ENCODE measurements at regions not wholly inside any gene's neighbourhood (a gene's known extent, or its start where the extent isn't known, plus 50 kb on each side); places are given as distances from the start of the nearest gene placed in this dataset.

DNA sequence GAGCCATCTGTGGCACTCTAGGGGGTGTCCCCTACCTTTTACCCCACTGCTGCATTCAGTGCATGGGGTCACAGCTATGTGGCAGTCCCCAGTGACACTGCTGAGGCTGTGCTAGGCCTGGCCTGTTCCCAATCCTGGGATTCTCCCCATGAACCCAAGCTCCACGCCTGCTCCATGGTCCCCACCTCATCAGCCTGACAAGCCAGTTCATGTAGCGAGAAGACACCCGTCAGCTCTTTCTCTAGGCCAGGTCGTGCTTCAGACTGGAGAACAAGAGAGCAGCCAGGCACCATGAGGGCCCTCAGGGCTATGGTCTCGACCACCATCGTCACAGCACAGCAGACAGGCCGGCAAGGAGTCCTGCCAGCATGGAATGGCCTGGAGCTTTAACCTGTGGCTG, 72.8 kb upstream of the PRR20G start:
- no peaks in the 10 kb centered on the region for H3K9me2 ChIP-seq (ENCODE audit: insufficient read depth, low read length)
- H3K9ac ChIP-seq (ENCODE audit: low read length), result no peak overlapping the region
- H3K27me3 ChIP-seq (ENCODE audit: insufficient read depth, low read depth, low read length), result no peaks in the 10 kb centered on the region
- H2AFZ ChIP-seq (ENCODE audit: low read depth, low read length), result no peak overlapping the region
- TF ChIP-seq, protein P1, sequence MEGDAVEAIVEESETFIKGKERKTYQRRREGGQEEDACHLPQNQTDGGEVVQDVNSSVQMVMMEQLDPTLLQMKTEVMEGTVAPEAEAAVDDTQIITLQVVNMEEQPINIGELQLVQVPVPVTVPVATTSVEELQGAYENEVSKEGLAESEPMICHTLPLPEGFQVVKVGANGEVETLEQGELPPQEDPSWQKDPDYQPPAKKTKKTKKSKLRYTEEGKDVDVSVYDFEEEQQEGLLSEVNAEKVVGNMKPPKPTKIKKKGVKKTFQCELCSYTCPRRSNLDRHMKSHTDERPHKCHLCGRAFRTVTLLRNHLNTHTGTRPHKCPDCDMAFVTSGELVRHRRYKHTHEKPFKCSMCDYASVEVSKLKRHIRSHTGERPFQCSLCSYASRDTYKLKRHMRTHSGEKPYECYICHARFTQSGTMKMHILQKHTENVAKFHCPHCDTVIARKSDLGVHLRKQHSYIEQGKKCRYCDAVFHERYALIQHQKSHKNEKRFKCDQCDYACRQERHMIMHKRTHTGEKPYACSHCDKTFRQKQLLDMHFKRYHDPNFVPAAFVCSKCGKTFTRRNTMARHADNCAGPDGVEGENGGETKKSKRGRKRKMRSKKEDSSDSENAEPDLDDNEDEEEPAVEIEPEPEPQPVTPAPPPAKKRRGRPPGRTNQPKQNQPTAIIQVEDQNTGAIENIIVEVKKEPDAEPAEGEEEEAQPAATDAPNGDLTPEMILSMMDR (IDR thresholded peaks at IDR 0.05; ENCODE audit: poor library complexity, severe bottlenecking), result no peak
- TF ChIP-seq RAD21 (conservative IDR thresholded peaks at IDR 0.05) (no peak), EP300 (conservative IDR thresholded peaks at IDR 0.05; ENCODE audit: poor library complexity, severe bottlenecking) (no peak), EZH2 (IDR thresholded peaks at IDR 0.05; ENCODE audit: borderline replicate concordance, insufficient read depth, low read length, poor library complexity, severe bottlenecking) (no peak), SMC3 (conservative IDR thresholded peaks at IDR 0.05; ENCODE audit: poor library complexity) (no peak), TAF1 (IDR thresholded peaks at IDR 0.05; ENCODE audit: low read depth) (no peak), POLR2AphosphoS5 (IDR thresholded peaks at IDR 0.05) (no peak), MXI1 (conservative IDR thresholded peaks at IDR 0.05; ENCODE audit: poor library complexity, severe bottlenecking) (no peak)
- TF ChIP-seq, protein P2, sequence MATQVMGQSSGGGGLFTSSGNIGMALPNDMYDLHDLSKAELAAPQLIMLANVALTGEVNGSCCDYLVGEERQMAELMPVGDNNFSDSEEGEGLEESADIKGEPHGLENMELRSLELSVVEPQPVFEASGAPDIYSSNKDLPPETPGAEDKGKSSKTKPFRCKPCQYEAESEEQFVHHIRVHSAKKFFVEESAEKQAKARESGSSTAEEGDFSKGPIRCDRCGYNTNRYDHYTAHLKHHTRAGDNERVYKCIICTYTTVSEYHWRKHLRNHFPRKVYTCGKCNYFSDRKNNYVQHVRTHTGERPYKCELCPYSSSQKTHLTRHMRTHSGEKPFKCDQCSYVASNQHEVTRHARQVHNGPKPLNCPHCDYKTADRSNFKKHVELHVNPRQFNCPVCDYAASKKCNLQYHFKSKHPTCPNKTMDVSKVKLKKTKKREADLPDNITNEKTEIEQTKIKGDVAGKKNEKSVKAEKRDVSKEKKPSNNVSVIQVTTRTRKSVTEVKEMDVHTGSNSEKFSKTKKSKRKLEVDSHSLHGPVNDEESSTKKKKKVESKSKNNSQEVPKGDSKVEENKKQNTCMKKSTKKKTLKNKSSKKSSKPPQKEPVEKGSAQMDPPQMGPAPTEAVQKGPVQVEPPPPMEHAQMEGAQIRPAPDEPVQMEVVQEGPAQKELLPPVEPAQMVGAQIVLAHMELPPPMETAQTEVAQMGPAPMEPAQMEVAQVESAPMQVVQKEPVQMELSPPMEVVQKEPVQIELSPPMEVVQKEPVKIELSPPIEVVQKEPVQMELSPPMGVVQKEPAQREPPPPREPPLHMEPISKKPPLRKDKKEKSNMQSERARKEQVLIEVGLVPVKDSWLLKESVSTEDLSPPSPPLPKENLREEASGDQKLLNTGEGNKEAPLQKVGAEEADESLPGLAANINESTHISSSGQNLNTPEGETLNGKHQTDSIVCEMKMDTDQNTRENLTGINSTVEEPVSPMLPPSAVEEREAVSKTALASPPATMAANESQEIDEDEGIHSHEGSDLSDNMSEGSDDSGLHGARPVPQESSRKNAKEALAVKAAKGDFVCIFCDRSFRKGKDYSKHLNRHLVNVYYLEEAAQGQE (IDR thresholded peaks at IDR 0.05; ENCODE audit: borderline replicate concordance), result no peak
- H4K20me1 ChIP-seq (ENCODE audit: insufficient read depth), result no peaks in the 10 kb centered on the region
- no peak overlapping the region for H3K27ac ChIP-seq (ENCODE audit: low read length)
- no peaks in the 10 kb centered on the region for H3K36me3 ChIP-seq (ENCODE audit: insufficient read depth, low read length)
- H3K4me2 ChIP-seq (ENCODE audit: low read length), result no peak overlapping the region
- no peaks in the 10 kb centered on the region for H3F3A ChIP-seq (ENCODE audit: insufficient read depth, low read length, poor library complexity, severe bottlenecking)
- no peak overlapping the region for H3K4me3 ChIP-seq (ENCODE audit: low read length)
- H3K79me2 ChIP-seq (replicated peaks; ENCODE audit: insufficient read depth, low read length), result no peaks in the 10 kb centered on the region
- H3K9me3 ChIP-seq (ENCODE audit: low read length), result peaks cover 11% of the 10 kb centered on the region

DNA sequence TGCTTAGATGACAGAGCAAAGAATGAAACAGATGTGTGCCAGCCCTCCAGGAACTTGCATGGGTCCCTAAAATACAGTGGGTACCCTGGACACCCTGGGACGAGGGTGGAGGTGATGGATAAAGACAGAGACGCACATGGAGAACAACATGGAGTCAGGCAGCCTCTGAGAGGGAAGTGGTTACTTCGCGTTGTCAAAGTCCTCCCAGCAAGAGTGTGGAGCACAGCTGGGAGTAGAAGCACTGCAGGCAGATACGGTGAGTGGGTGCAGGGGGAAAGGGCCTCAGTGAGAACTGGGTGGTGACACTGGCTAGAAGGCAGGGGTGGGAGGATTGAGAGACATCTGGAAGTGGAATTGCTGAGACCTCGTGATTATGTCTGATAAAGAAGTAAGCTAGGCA, 70.8 kb upstream of the PRR20G start:
- Histone ChIP-seq H3K4me3 (ENCODE audit: low read length) (no peak overlapping the region), H2AFZ (ENCODE audit: low read depth, low read length) (no peak overlapping the region), H3K27ac (ENCODE audit: low read length) (no peak overlapping the region), H3K9me2 (ENCODE audit: insufficient read depth, low read length) (no peaks in the 10 kb centered on the region), H3K36me3 (ENCODE audit: insufficient read depth, low read length) (no peaks in the 10 kb centered on the region), H3K79me2 (replicated peaks; ENCODE audit: insufficient read depth, low read length) (no peaks in the 10 kb centered on the region), H3K27me3 (ENCODE audit: insufficient read depth, low read depth, low read length) (no peaks in the 10 kb centered on the region), H4K20me1 (ENCODE audit: insufficient read depth) (no peaks in the 10 kb centered on the region), H3F3A (ENCODE audit: insufficient read depth, low read length, poor library complexity, severe bottlenecking) (no peaks in the 10 kb centered on the region), H3K9ac (ENCODE audit: low read length) (no peak overlapping the region), H3K4me2 (ENCODE audit: low read length) (no peak overlapping the region), H3K9me3 (ENCODE audit: low read length) (peaks cover 8% of the 10 kb centered on the region)
- TF ChIP-seq RAD21 (conservative IDR thresholded peaks at IDR 0.05), result no peak
- TF ChIP-seq TAF1 (IDR thresholded peaks at IDR 0.05; ENCODE audit: low read depth), result no peak
- TF ChIP-seq SMC3 (conservative IDR thresholded peaks at IDR 0.05; ENCODE audit: poor library complexity), result no peak
- no peak for TF ChIP-seq EZH2 (IDR thresholded peaks at IDR 0.05; ENCODE audit: borderline replicate concordance, insufficient read depth, low read length, poor library complexity, severe bottlenecking)
- TF ChIP-seq, protein P1 (IDR thresholded peaks at IDR 0.05; ENCODE audit: poor library complexity, severe bottlenecking), result no peak
- TF ChIP-seq MXI1 (conservative IDR thresholded peaks at IDR 0.05; ENCODE audit: poor library complexity, severe bottlenecking), result no peak
- TF ChIP-seq EP300 (conservative IDR thresholded peaks at IDR 0.05; ENCODE audit: poor library complexity, severe bottlenecking), result no peak
- TF ChIP-seq, protein P2 (IDR thresholded peaks at IDR 0.05; ENCODE audit: borderline replicate concordance), result no peak
- no peak for TF ChIP-seq POLR2AphosphoS5 (IDR thresholded peaks at IDR 0.05)

Data from neural cell (in vitro differentiated cells).